Esophagus squamous epithelium (tissue), 5 donors: ENCODE measurements at regions not wholly inside any gene's neighbourhood (a gene's known extent, or its start where the extent isn't known, plus 50 kb on each side); places are given as distances from the start of the nearest gene placed in this dataset.

Experiments
- DNase-seq: peaks from one replicate; lab custom pipeline; 2025; lab: John Stamatoyannopoulos, UW
- H3K27ac ChIP-seq, 4 donors: fragments of 200-600 bp; sonication (generic); one replicate each; pipeline ENCODE4 v1.5.1; 2016 to 2019; ENCODE audit warnings: mild to moderate bottlenecking in 1 of 4
- H3K27me3 ChIP-seq, 4 donors: fragments of 200-600 bp; sonication (generic); 1 replicate in 3 of 4; 2 replicates in 1 of 4; pipeline versions ENCODE4 v1.5.1 to v1.6.0; 2017 to 2021; ENCODE audit warnings: antibody characterized with exemption in 1 of 4
- H3K36me3 ChIP-seq, 3 donors: fragments of 200-600 bp; sonication (generic); one replicate each; pipeline ENCODE4 v1.5.1; 2016 to 2019
- H3K4me1 ChIP-seq, 3 donors: fragments of 200-600 bp; sonication (generic); one replicate each; pipeline ENCODE4 v1.5.1; 2017 to 2019
- H3K4me3 ChIP-seq, 4 donors: fragments of 200-600 bp; sonication (generic); 1 replicate in 3 of 4; 2 replicates in 1 of 4; pipeline ENCODE4 v1.5.1; 2016 to 2019; ENCODE audit warnings: mild to moderate bottlenecking in 2 of 4, moderate library complexity in 1 of 4
- H3K9me3 ChIP-seq, 3 donors: fragments of 200-600 bp; sonication (generic); one replicate each; pipeline ENCODE4 v1.5.1; 2016 to 2019
- CTCF ChIP-seq, 6 experiments: fragments of 450-650 bp in 4 of 6; fragments of 200-600 bp in 2 of 6; sonication (generic) in 2 of 6; IDR thresholded peaks; one replicate each; pipeline ENCODE4 v1.5.1; 2016 to 2019; ENCODE audit warnings: antibody characterized with exemption in 6 of 6, mild to moderate bottlenecking in 4 of 6, moderate library complexity in 4 of 6
- POLR2A ChIP-seq, 4 donors: fragments of 450-650 bp; IDR thresholded peaks; one replicate each; pipeline ENCODE4 v1.6.1; 2017; ENCODE audit warnings: antibody characterized with exemption in 4 of 4, mild to moderate bottlenecking in 4 of 4, moderate library complexity in 3 of 4
- WGBS, 2 donors: methylation state at CpG; one replicate each; pipeline ENCODE4 v1.1.5; 2018; 5-methylcytosine and 5-hydroxymethylcytosine counted together
- intact Hi-C: fragments of 100-400 bp; cut with DNase I; formaldehyde crosslinking; loops from one replicate; pipeline ENCODE4 v1.15.0; 2022
- donor health status: DM: yes; HTN: yes; CAD: no.

GRCh38 chr16:55120826-55121225 lies 190.2 kb downstream of the IRX5 start:
- peaks cover 0 to 10% (median 0%) of the 10 kb centered on the region in 3 donors for H3K4me1 ChIP-seq
- H3K9me3 ChIP-seq, result no peaks in the 10 kb centered on the region
- H3K27ac ChIP-seq, result no peak overlapping the region
- H3K36me3 ChIP-seq, result no peaks in the 10 kb centered on the region
- WGBS, 2 donors, result 69 to 74% methylated on average over 4 of the region's 4 CpGs
- DNase-seq, result no peak
- intact Hi-C loops, result no loop called here
- no peak overlapping the region for H3K4me3 ChIP-seq
- peaks cover 0 to 4% (median 0%) of the 10 kb centered on the region in 4 donors for H3K27me3 ChIP-seq
- TF ChIP-seq POLR2A (IDR thresholded peaks at IDR 0.05) (no peak), CTCF (IDR thresholded peaks at IDR 0.05) (no peak)

- no peak overlapping the region for H3K27ac ChIP-seq
- 89 to 100% methylated on average over 1 of the region's 1 CpG for WGBS, 2 donors
- H3K27me3 ChIP-seq, result peaks cover 0 to 4% (median 0%) of the 10 kb centered on the region in 4 donors
- H3K36me3 ChIP-seq, result no peaks in the 10 kb centered on the region
- intact Hi-C loops, result no loop called here
- no peak for DNase-seq
- TF ChIP-seq CTCF (IDR thresholded peaks at IDR 0.05) (no peak), POLR2A (IDR thresholded peaks at IDR 0.05) (no peak)
- H3K4me3 ChIP-seq, result no peak overlapping the region
- no peaks in the 10 kb centered on the region for H3K9me3 ChIP-seq
- H3K4me1 ChIP-seq, result no peaks in the 10 kb centered on the region
Measured at GRCh38 chr16:55123652-55124051, 193.0 kb downstream of the IRX5 start.

- TF ChIP-seq CTCF (IDR thresholded peaks at IDR 0.05) (no peak), POLR2A (IDR thresholded peaks at IDR 0.05) (no peak)
- Histone ChIP-seq H3K9me3 (no peaks in the 10 kb centered on the region), H3K36me3 (no peaks in the 10 kb centered on the region), H3K27me3 (peaks cover 0 to 10% (median 0%) of the 10 kb centered on the region in 4 donors), H3K4me3 (no peak overlapping the region), H3K4me1 (no peaks in the 10 kb centered on the region), H3K27ac (no peak overlapping the region)
- WGBS, 2 donors, result 70 to 81% methylated on average over 8 of the region's 8 CpGs
- intact Hi-C loops, result no loop called here
- no peak for DNase-seq
Measured at GRCh38 chr16:55125818-55126385, 195.2 kb downstream of the IRX5 start.

GRCh38 chr16:55126456-55126855 lies 195.8 kb downstream of the IRX5 start:
- Histone ChIP-seq H3K4me3 (no peak overlapping the region), H3K27ac (no peak overlapping the region), H3K36me3 (no peaks in the 10 kb centered on the region), H3K9me3 (no peaks in the 10 kb centered on the region), H3K27me3 (peaks cover 0 to 10% (median 0%) of the 10 kb centered on the region in 4 donors), H3K4me1 (no peaks in the 10 kb centered on the region)
- TF ChIP-seq POLR2A (IDR thresholded peaks at IDR 0.05) (no peak), CTCF (IDR thresholded peaks at IDR 0.05) (no peak)
- DNase-seq, result no peak
- intact Hi-C loops, result no loop called here
- WGBS, 2 donors, result 55 to 62% methylated on average over 8 of the region's 8 CpGs

- intact Hi-C loops, result no loop called here
- Histone ChIP-seq H3K27ac (no peak overlapping the region), H3K4me3 (no peak overlapping the region), H3K4me1 (no peaks in the 10 kb centered on the region), H3K36me3 (no peaks in the 10 kb centered on the region), H3K27me3 (peaks cover 0 to 15% (median 0%) of the 10 kb centered on the region in 4 donors), H3K9me3 (no peaks in the 10 kb centered on the region)
- no peak for TF ChIP-seq CTCF (IDR thresholded peaks at IDR 0.05)
- no peak for TF ChIP-seq POLR2A (IDR thresholded peaks at IDR 0.05)
- no peak for DNase-seq
- WGBS, 2 donors, result 65 to 87% methylated on average over 4 to 5 of the region's 12 CpGs
Measured at GRCh38 chr16:55130456-55130855, 193.5 kb upstream of the IRX6 start.
